ENCODE measurements at regions not wholly inside any gene's neighbourhood (a gene's known extent, or its start where the extent isn't known, plus 50 kb on each side); places are given as distances from the start of the nearest gene placed in this dataset.

GRCh38 chr11:109249597-109249996, 172.4 kb upstream of the C11orf87 start:
- TF ChIP-seq CTCF (IDR thresholded peaks at IDR 0.05) (no peak), POLR2A (IDR thresholded peaks at IDR 0.05) (no peak)

All from right lobe of liver (tissue), 4 donors.